T-helper 1 cell treated with Interleukin-12 subunit alpha and Interleukin-12 subunit beta and Interleukin-4 antibody, amounts not matched to agents 30 μg/mL and 1 μg/mL, for 36 hours (primary cell): ENCODE measurements at regions not wholly inside any gene's neighbourhood (a gene's known extent, or its start where the extent isn't known, plus 50 kb on each side); places are given as distances from the start of the nearest gene placed in this dataset.

ENCODE experiments used
- H3K27ac Mint-ChIP-seq: one replicate; pipeline ENCODE4 v1.8.0; 2021; ENCODE audit warnings: mild to moderate bottlenecking, mixed read lengths
- H3K27me3 Mint-ChIP-seq: one replicate; pipeline ENCODE4 v1.8.0; 2021; ENCODE audit warnings: low read depth, mixed read lengths
- H3K36me3 Mint-ChIP-seq: one replicate; pipeline ENCODE4 v1.8.0; 2021; ENCODE audit warnings: low read depth, mixed read lengths
- H3K4me1 Mint-ChIP-seq: one replicate; pipeline ENCODE4 v1.8.0; 2021; ENCODE audit warnings: low read depth, mixed read lengths
- H3K4me3 Mint-ChIP-seq: one replicate; pipeline ENCODE4 v1.8.0; 2021; ENCODE audit warnings: mild to moderate bottlenecking, moderate library complexity, mixed read lengths
- H3K9me3 Mint-ChIP-seq: one replicate; pipeline ENCODE4 v1.8.0; 2021; ENCODE audit warnings: mixed read lengths

DNA sequence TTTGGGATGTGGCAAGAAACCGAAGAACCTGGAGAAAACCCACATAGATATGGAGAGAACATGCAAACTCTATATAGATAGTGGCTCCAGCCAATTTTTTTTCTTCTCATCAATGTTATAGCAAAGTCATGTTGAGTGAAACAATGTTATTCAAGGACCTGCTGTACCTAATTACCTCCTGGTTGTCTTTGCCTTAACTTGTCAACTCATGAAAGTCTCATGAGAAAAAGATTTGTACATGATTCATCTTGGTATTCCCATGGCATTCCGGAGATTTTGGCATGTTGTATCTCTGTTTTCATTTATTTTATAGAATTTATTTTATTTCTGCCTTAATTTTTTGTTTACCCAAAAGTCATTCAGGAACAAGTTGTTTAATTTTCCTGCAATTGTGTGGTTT lies 303.8 kb upstream of the CDIN1 start:
- Mint-ChIP-seq H3K27ac (no peak overlapping the region), H3K36me3 (no peaks in the 10 kb centered on the region), H3K27me3 (no peaks in the 10 kb centered on the region), H3K9me3 (peaks cover 31% of the 10 kb centered on the region), H3K4me3 (no peak overlapping the region), H3K4me1 (no peaks in the 10 kb centered on the region)

- no peaks in the 10 kb centered on the region for H3K4me1 Mint-ChIP-seq
- H3K4me3 Mint-ChIP-seq, result no peak overlapping the region
- H3K27ac Mint-ChIP-seq, result no peak overlapping the region
- no peaks in the 10 kb centered on the region for H3K36me3 Mint-ChIP-seq
- H3K9me3 Mint-ChIP-seq, result peaks cover 31% of the 10 kb centered on the region
- H3K27me3 Mint-ChIP-seq, result no peaks in the 10 kb centered on the region
Observed at GRCh38 chr15:36278219-36278618, 301.2 kb upstream of the CDIN1 start.

DNA sequence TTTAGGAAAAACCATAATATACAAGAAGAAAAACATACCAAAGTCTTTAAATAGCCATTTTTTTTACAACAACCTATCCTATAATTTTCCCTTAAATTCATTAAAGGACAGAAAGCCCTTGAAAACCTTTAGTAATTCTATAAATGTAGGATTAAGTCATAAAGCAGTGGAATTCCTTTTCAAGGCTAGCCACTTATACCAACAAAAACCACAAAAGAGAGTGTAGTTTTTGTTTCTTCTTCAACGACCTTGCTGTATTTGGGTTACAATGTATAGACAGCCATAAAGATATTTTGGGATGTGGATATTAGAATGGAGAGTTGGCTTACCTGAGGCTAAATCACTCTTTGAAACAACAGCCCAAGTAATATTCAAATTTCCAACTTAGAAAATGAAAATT lies 296.6 kb upstream of the CDIN1 start:
- no peak overlapping the region for H3K4me3 Mint-ChIP-seq
- peaks cover 17% of the 10 kb centered on the region for H3K9me3 Mint-ChIP-seq
- H3K27me3 Mint-ChIP-seq, result no peaks in the 10 kb centered on the region
- no peaks in the 10 kb centered on the region for H3K4me1 Mint-ChIP-seq
- no peaks in the 10 kb centered on the region for H3K36me3 Mint-ChIP-seq
- no peak overlapping the region for H3K27ac Mint-ChIP-seq

DNA sequence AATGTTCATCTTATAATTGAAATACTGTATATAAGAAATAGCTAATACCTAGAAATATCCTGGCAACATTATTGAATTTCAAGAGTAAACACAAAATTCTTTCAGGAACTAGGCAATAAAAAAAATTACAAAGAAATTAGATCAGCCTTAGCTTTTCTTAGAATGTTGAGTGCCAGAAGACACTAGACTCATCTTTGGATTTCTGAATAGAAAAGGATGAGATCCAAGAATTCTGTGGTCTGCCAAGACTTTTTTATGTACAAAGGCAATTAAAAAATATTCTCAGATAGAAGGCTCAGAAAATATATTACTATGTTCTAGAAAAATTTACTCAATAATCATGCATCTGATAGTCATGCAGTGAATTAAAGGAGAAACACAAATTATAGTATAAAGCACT lies 294.5 kb upstream of the CDIN1 start:
- Mint-ChIP-seq H3K27me3 (no peaks in the 10 kb centered on the region), H3K4me1 (no peaks in the 10 kb centered on the region), H3K9me3 (peaks cover 3% of the 10 kb centered on the region), H3K4me3 (no peak overlapping the region), H3K36me3 (no peaks in the 10 kb centered on the region), H3K27ac (no peak overlapping the region)

DNA sequence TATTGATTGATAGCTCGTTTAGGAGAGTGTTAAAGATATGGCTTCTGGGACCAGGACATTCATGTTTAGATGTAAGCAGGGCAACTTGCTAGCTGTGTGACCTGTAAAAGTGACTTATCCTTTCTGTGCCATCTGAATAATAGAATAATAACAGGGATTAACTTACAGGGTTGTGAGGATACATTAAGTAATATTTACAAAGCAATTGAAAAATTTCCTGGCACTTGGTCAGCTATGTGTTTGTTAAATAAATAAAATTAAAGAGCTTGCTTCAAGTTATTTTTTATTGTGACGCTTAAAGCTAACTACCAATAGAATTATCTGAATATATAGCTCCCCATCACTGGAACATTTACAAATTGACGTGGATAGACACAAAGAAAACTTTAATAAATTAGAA lies 287.9 kb upstream of the CDIN1 start:
- H3K9me3 Mint-ChIP-seq, result no peaks in the 10 kb centered on the region
- no peaks in the 10 kb centered on the region for H3K4me1 Mint-ChIP-seq
- H3K27me3 Mint-ChIP-seq, result no peaks in the 10 kb centered on the region
- H3K4me3 Mint-ChIP-seq, result no peak overlapping the region
- H3K36me3 Mint-ChIP-seq, result no peaks in the 10 kb centered on the region
- no peak overlapping the region for H3K27ac Mint-ChIP-seq

DNA sequence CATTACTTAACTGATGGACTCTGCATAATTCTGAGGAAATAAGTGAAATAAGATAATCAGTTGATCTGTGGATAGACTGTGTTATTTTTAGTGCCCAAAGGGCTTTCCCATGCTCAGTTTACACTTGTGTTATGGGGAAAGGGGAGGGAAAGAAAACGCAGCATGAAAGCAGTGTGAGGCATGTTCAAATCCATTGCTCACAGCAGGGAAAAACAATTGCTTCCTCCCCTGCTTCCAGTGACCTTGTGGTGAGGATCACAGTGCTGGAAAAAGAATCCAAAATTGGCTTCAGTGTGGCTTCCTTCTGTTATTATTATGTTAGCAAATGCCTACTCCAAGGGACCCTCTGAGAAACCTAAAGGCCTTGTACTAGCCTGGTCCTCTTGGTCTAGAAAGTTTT lies 285.1 kb upstream of the CDIN1 start:
- no peak overlapping the region for H3K27ac Mint-ChIP-seq
- no peaks in the 10 kb centered on the region for H3K36me3 Mint-ChIP-seq
- H3K4me1 Mint-ChIP-seq, result no peaks in the 10 kb centered on the region
- no peaks in the 10 kb centered on the region for H3K9me3 Mint-ChIP-seq
- H3K27me3 Mint-ChIP-seq, result no peaks in the 10 kb centered on the region
- H3K4me3 Mint-ChIP-seq, result no peak overlapping the region

- H3K4me3 Mint-ChIP-seq, result no peak overlapping the region
- H3K27me3 Mint-ChIP-seq, result no peaks in the 10 kb centered on the region
- no peaks in the 10 kb centered on the region for H3K9me3 Mint-ChIP-seq
- H3K36me3 Mint-ChIP-seq, result no peaks in the 10 kb centered on the region
- no peak overlapping the region for H3K27ac Mint-ChIP-seq
- H3K4me1 Mint-ChIP-seq, result no peaks in the 10 kb centered on the region
Observed at GRCh38 chr15:36301947-36302346, 277.5 kb upstream of the CDIN1 start.

DNA sequence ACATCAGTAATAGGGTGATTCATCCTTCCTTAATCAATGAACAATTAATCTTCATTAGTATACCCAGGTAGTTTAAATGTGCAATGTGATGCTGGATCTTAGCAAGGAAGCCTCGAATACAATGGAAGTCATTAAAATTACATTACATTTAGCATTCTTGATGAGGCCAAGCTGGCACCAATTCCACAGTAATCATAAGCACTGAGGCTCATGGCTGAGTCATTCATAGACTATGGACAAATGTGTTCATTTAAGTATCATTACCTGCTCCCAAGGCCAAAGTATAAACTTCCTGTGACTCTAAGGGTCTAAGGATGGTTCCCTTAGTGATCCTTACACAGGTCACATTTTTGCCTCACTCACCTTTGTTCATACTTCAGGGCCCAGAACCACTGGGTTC lies 266.4 kb upstream of the CDIN1 start:
- H3K27ac Mint-ChIP-seq, result no peak overlapping the region
- no peaks in the 10 kb centered on the region for H3K36me3 Mint-ChIP-seq
- no peaks in the 10 kb centered on the region for H3K27me3 Mint-ChIP-seq
- no peak overlapping the region for H3K4me3 Mint-ChIP-seq
- H3K4me1 Mint-ChIP-seq, result no peaks in the 10 kb centered on the region
- no peaks in the 10 kb centered on the region for H3K9me3 Mint-ChIP-seq

- no peak overlapping the region for H3K27ac Mint-ChIP-seq
- no peak overlapping the region for H3K4me3 Mint-ChIP-seq
- no peaks in the 10 kb centered on the region for H3K36me3 Mint-ChIP-seq
- H3K4me1 Mint-ChIP-seq, result no peaks in the 10 kb centered on the region
- no peaks in the 10 kb centered on the region for H3K9me3 Mint-ChIP-seq
- H3K27me3 Mint-ChIP-seq, result no peaks in the 10 kb centered on the region
Observed at GRCh38 chr15:36313736-36314280, 265.6 kb upstream of the CDIN1 start.

- no peak overlapping the region for H3K27ac Mint-ChIP-seq
- no peaks in the 10 kb centered on the region for H3K36me3 Mint-ChIP-seq
- no peaks in the 10 kb centered on the region for H3K4me1 Mint-ChIP-seq
- no peaks in the 10 kb centered on the region for H3K9me3 Mint-ChIP-seq
- no peak overlapping the region for H3K4me3 Mint-ChIP-seq
- H3K27me3 Mint-ChIP-seq, result no peaks in the 10 kb centered on the region
Observed at GRCh38 chr15:36315649-36316048, 263.8 kb upstream of the CDIN1 start.

GRCh38 chr15:36323615-36324014 lies 255.8 kb upstream of the CDIN1 start:
- peaks cover 11% of the 10 kb centered on the region for H3K9me3 Mint-ChIP-seq
- H3K27me3 Mint-ChIP-seq, result no peaks in the 10 kb centered on the region
- H3K36me3 Mint-ChIP-seq, result no peaks in the 10 kb centered on the region

GRCh38 chr15:36325206-36325605 lies 254.2 kb upstream of the CDIN1 start:
- H3K4me1 Mint-ChIP-seq, result no peaks in the 10 kb centered on the region
- H3K9me3 Mint-ChIP-seq, result peaks cover 11% of the 10 kb centered on the region
- no peaks in the 10 kb centered on the region for H3K36me3 Mint-ChIP-seq
- no peak overlapping the region for H3K27ac Mint-ChIP-seq
- H3K4me3 Mint-ChIP-seq, result no peak overlapping the region
- no peaks in the 10 kb centered on the region for H3K27me3 Mint-ChIP-seq

More at GRCh38 chr15:36323615-36324014, 255.8 kb upstream of the CDIN1 start:
- no peak overlapping the region for H3K4me3 Mint-ChIP-seq
- H3K27ac Mint-ChIP-seq, result no peak overlapping the region
- H3K4me1 Mint-ChIP-seq, result no peaks in the 10 kb centered on the region

DNA sequence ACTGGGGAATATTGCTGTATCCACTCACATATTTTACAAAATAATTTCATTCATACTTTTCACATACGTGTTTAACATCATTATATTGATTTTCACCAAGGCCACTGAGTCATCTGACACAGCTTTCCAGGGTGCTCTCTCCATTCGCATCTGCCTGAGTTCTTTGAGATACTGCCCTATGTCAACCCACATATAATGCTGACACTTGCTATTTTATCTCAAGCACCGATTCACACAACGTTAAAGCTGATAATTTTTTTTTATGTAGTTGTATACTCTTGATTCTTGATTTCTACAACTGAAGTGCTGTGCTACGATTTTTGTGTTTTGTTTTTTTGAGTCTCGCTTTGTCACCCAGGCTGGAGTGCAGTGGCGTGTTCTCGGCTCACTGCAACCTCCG lies 249.8 kb upstream of the CDIN1 start:
- Mint-ChIP-seq H3K27ac (no peak overlapping the region), H3K4me1 (no peaks in the 10 kb centered on the region), H3K36me3 (no peaks in the 10 kb centered on the region), H3K9me3 (peaks cover 6% of the 10 kb centered on the region), H3K27me3 (no peaks in the 10 kb centered on the region), H3K4me3 (no peak overlapping the region)

- no peaks in the 10 kb centered on the region for H3K27me3 Mint-ChIP-seq
- peaks cover 6% of the 10 kb centered on the region for H3K9me3 Mint-ChIP-seq
- H3K27ac Mint-ChIP-seq, result no peak overlapping the region
- no peak overlapping the region for H3K4me3 Mint-ChIP-seq
- H3K4me1 Mint-ChIP-seq, result no peaks in the 10 kb centered on the region
- no peaks in the 10 kb centered on the region for H3K36me3 Mint-ChIP-seq
Observed at GRCh38 chr15:36330598-36330997, 248.8 kb upstream of the CDIN1 start.

DNA sequence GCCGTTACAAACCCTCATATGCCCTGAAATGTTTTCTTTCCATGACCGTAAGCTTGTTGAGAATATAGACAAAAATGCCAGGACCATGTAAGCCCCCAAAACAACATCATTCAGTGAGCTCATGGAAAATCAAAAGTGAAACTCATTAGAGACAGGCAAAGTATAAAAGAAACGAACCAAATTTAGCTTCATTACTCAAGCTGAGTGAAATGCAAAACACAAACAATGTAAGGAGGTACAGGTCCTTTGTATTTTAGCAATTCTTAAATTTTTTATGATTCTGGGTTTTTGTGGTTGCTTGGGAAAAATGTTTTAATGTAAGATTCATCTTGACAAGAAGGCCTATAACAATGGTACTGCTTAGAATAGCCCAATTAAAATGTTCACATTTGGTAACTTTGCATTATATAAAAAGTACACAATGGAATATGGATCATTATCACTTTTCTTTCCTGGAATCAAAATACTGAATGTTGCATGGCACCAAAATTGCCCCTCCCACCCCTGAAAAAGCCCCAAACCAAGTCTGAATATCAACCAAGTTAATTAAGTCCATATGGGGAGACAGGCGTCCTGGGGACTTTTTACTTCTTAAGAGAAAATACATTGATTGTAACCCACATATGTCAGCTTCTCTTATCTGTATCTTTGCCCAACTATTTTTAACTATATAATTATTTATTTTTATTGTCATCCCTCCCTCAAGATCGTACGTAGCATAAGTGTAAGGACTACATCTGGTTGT lies 247.7 kb upstream of the CDIN1 start:
- Mint-ChIP-seq H3K36me3 (no peaks in the 10 kb centered on the region), H3K4me3 (no peak overlapping the region), H3K27ac (no peak overlapping the region), H3K4me1 (no peaks in the 10 kb centered on the region), H3K27me3 (no peaks in the 10 kb centered on the region), H3K9me3 (peaks cover 6% of the 10 kb centered on the region)
